IMR-90 (cell line): ENCODE measurements at regions not wholly inside any gene's neighbourhood (a gene's known extent, or its start where the extent isn't known, plus 50 kb on each side); places are given as distances from the start of the nearest gene placed in this dataset.

Experiments used
- ATAC-seq: fragments of 200-7000 bp; cut with Tn5 transposase; 2 replicates; pipeline ENCODE4 v1.9.1; 2020; ENCODE audit warnings: low read depth, mild to moderate bottlenecking, moderate library complexity
- BruUV-seq: library from RNA; stranded (reverse); fragments of 400-500 nt; replicated peaks from 2 replicates; lab custom pipeline; 2021; lab: Mats Ljungman, UMichigan
- CTCF ChIA-PET: fragments of 300-600 bp; formaldehyde crosslinking; extraction: SDS; loops from one replicate; lab custom pipeline; 2021; ENCODE audit warnings: antibody characterized with exemption; lab: Yijun Ruan, JAX
- POLR2A ChIA-PET: fragments of 300-600 bp; sonication (Branson Sonifier 250); formaldehyde crosslinking; loops from one replicate; lab custom pipeline; 2022; ENCODE audit warnings: antibody characterized with exemption; ENCODE audit not compliant: unreplicated experiment; lab: Charles Lee
- DNase-seq: peaks from one replicate; pipeline ENCODE4 v3.0.0; 2013
- H2AFZ ChIP-seq: replicated peaks from 2 replicates; pipeline ENCODE3; 2013; ENCODE audit warnings: low read length, mild to moderate bottlenecking; ENCODE audit not compliant: poor library complexity
- H2AK5ac ChIP-seq: 2 replicates; pipeline ENCODE4 v1.6.1; 2013; ENCODE audit warnings: low read depth, low read length, inconsistent platforms
- H2AK9ac ChIP-seq: replicated peaks from 2 replicates; pipeline ENCODE3; 2013; ENCODE audit warnings: mild to moderate bottlenecking, low read depth, low read length, moderate library complexity; ENCODE audit not compliant: poor library complexity
- H2BK120ac ChIP-seq: 2 replicates; pipeline ENCODE4 v1.6.1; 2013; ENCODE audit warnings: low read depth, low read length, inconsistent platforms
- H2BK15ac ChIP-seq: 3 replicates; pipeline ENCODE4 v1.6.1; 2013; ENCODE audit warnings: low read depth, low read length, inconsistent platforms
- H2BK20ac ChIP-seq: 2 replicates; pipeline ENCODE4 v1.6.1; 2013; ENCODE audit warnings: low read depth, mild to moderate bottlenecking, inconsistent platforms, low read length, moderate library complexity
- H2BK5ac ChIP-seq: 2 replicates; pipeline ENCODE4 v1.6.1; 2013; ENCODE audit warnings: mild to moderate bottlenecking, low read depth, low read length, inconsistent platforms; ENCODE audit not compliant: poor library complexity, severe bottlenecking
- H3K14ac ChIP-seq: replicated peaks from 2 replicates; pipeline ENCODE4 v1.6.1; 2013; ENCODE audit warnings: low read depth, low read length, inconsistent platforms
- H3K18ac ChIP-seq: 2 replicates; pipeline ENCODE4 v1.6.1; 2013; ENCODE audit warnings: low read depth, low read length, control low read depth
- H3K23ac ChIP-seq: 2 replicates; pipeline ENCODE4 v1.6.1; 2013; ENCODE audit warnings: low read depth, low read length, inconsistent platforms
- H3K27ac ChIP-seq: 2 replicates; pipeline ENCODE4 v1.5.1; 2013; ENCODE audit warnings: mild to moderate bottlenecking, control low read depth, low read length; ENCODE audit not compliant: insufficient read depth
- H3K27me3 ChIP-seq: 2 replicates; pipeline ENCODE4 v1.6.1; 2013; ENCODE audit warnings: low read length; ENCODE audit not compliant: control insufficient read depth, insufficient read depth
- H3K36me3 ChIP-seq: 2 replicates; pipeline ENCODE4 v1.6.1; 2013; ENCODE audit warnings: low read length, mixed read lengths; ENCODE audit not compliant: control insufficient read depth, insufficient read depth
- H3K4ac ChIP-seq: 2 replicates; pipeline ENCODE4 v1.6.1; 2013; ENCODE audit warnings: low read depth, low read length, inconsistent platforms
- H3K4me1 ChIP-seq: 2 replicates; pipeline ENCODE4 v1.6.1; 2013; ENCODE audit warnings: low read length, mixed read lengths; ENCODE audit not compliant: control insufficient read depth, insufficient read depth
- H3K4me2 ChIP-seq: 2 replicates; pipeline ENCODE4 v1.6.1; 2013; ENCODE audit warnings: low read depth, mild to moderate bottlenecking, control low read depth, low read length, moderate library complexity
- H3K4me3 ChIP-seq: 2 replicates; pipeline ENCODE4 v1.5.1; 2013; ENCODE audit warnings: low read depth, mild to moderate bottlenecking, control low read depth, low read length, moderate library complexity; ENCODE audit not compliant: insufficient read depth
- H3K56ac ChIP-seq: 2 replicates; pipeline ENCODE4 v1.6.1; 2013; ENCODE audit warnings: low read length, inconsistent platforms; ENCODE audit not compliant: insufficient read depth; ENCODE audit errors: extremely low read depth
- H3K79me1 ChIP-seq, 2 experiments: 2 replicates each; pipeline ENCODE4 v1.6.1; 2013; ENCODE audit warnings: low read length in 2 of 2, inconsistent platforms in 1 of 2, low read depth in 1 of 2
- H3K9ac ChIP-seq: 2 replicates; pipeline ENCODE4 v1.6.1; 2013; ENCODE audit warnings: low read depth, low read length, control low read depth
- H3K9me1 ChIP-seq: 2 replicates; pipeline ENCODE4 v1.6.1; 2013; ENCODE audit warnings: low read length, inconsistent platforms; ENCODE audit not compliant: insufficient read depth
- H3K9me3 ChIP-seq: 2 replicates; pipeline ENCODE4 v1.6.1; 2013; ENCODE audit warnings: low read length; ENCODE audit not compliant: control insufficient read depth, insufficient read depth
- H4K20me1 ChIP-seq: 2 replicates; pipeline ENCODE4 v1.6.1; 2013; ENCODE audit warnings: low read length, inconsistent platforms; ENCODE audit not compliant: insufficient read depth
- H4K5ac ChIP-seq: 2 replicates; pipeline ENCODE4 v1.6.1; 2013; ENCODE audit warnings: mild to moderate bottlenecking, low read depth, low read length, control low read depth
- H4K8ac ChIP-seq, 2 experiments: 2 replicates each; pipeline ENCODE4 v1.6.1; 2013; ENCODE audit warnings: low read depth in 2 of 2, low read length in 2 of 2, control low read depth in 1 of 2, inconsistent platforms in 1 of 2
- H4K91ac ChIP-seq: 2 replicates; pipeline ENCODE4 v1.6.1; 2013; ENCODE audit warnings: low read depth, low read length, inconsistent platforms; ENCODE audit not compliant: insufficient read depth
- BHLHE40 ChIP-seq: fragments of 150-350 bp; IDR thresholded peaks from 2 replicates; pipeline ENCODE4 v1.6.1; 2016; ENCODE audit warnings: mild to moderate bottlenecking, low read depth, low read length
- CTCF ChIP-seq: conservative IDR thresholded peaks from 2 replicates; pipeline ENCODE4 v1.5.1; 2012; ENCODE audit warnings: mild to moderate bottlenecking, low read depth, low read length, improper control_type of control experiment
- ELK1 ChIP-seq: fragments of 150-350 bp; IDR thresholded peaks from 2 replicates; pipeline ENCODE4 v1.6.1; 2016; ENCODE audit warnings: low read depth, mild to moderate bottlenecking, low read length, moderate library complexity, borderline replicate concordance
- FOS ChIP-seq: fragments of 150-350 bp; IDR thresholded peaks from 2 replicates; pipeline ENCODE4 v1.6.1; 2016; ENCODE audit warnings: low read depth, low read length
- MAFK ChIP-seq: IDR thresholded peaks from 2 replicates; pipeline ENCODE4 v1.6.1; 2012; ENCODE audit warnings: low read depth, low read length, improper control_type of control experiment
- NFE2L2 ChIP-seq: fragments of 150-350 bp; IDR thresholded peaks from 2 replicates; pipeline ENCODE4 v1.6.1; 2016; ENCODE audit warnings: low read depth, mild to moderate bottlenecking, low read length
- POLR2A ChIP-seq: IDR thresholded peaks from 2 replicates; pipeline ENCODE4 v1.6.1; 2012; ENCODE audit warnings: mild to moderate bottlenecking, low read depth, low read length
- RAD21 ChIP-seq: IDR thresholded peaks from 2 replicates; pipeline ENCODE4 v1.6.1; 2012; ENCODE audit warnings: low read length, improper control_type of control experiment
- RCOR1 ChIP-seq: IDR thresholded peaks from 2 replicates; pipeline ENCODE4 v1.6.1; 2012; ENCODE audit warnings: mild to moderate bottlenecking, low read length, improper control_type of control experiment; ENCODE audit not compliant: insufficient replicate concordance
- WGBS, 2 experiments: methylation state at CpG; one replicate each; pipeline versions ENCODE4 v1.1.5 to v1.1.7; 2013; ENCODE audit warnings: missing lambda C conversion rate in 2 of 2; ENCODE audit not compliant: insufficient read length in 1 of 2; ENCODE audit errors: extremely low coverage in 2 of 2; 5-methylcytosine and 5-hydroxymethylcytosine counted together
- dilution Hi-C: fragments of 300-500 bp; cut with HindIII; formaldehyde crosslinking; loops from one replicate; pipeline ENCODE4 v1.14.3; 2018; ENCODE audit warnings: low sequenced_read_pairs; ENCODE audit not compliant: unreplicated experiment
- in situ Hi-C: fragments of 300-500 bp; cut with MboI; formaldehyde crosslinking; loops from 3 replicates; pipeline ENCODE4 v1.14.3; 2019; ENCODE audit warnings: low sequenced_read_pairs, inconsistent platforms, mixed read lengths
- intact Hi-C: fragments of 100-400 bp; cut with micrococcal nuclease; formaldehyde crosslinking; loops from 2 replicates; pipeline ENCODE4 v1.10.0; 2022

GRCh38 chr6:139593081-139593480 is 218.6 kb upstream of the CITED2 start:
- no peaks in the 10 kb centered on the region for H4K20me1 ChIP-seq
- H4K5ac ChIP-seq: peak overlapping the region; percentile 20; the same call in 1 of the 2 replicates
- dilution Hi-C loops (no loop called here), in situ Hi-C loops (loop anchor here (10.0 kb wide), 1 partner anchor 462 kb away; no protein-coding TSS in a partner anchor), intact Hi-C loops (loop anchor here (10.0 kb wide), 1 partner anchor 262 kb away; no protein-coding TSS in a partner anchor)
- no peak overlapping the region for H3K56ac ChIP-seq
- H3K4me1 ChIP-seq: peaks cover 13% of the 10 kb centered on the region
- POLR2A ChIA-PET: no interaction called here
- no peaks in the 10 kb centered on the region for H3K79me1 ChIP-seq
- BruUV-seq: no TSS peak
- CTCF ChIA-PET: no interaction called here
- no peak for TF ChIP-seq RAD21
- TF ChIP-seq BHLHE40: no peak
- TF ChIP-seq ELK1: no peak
- TF ChIP-seq FOS: no peak
- TF ChIP-seq CTCF: no peak
- no peak for TF ChIP-seq POLR2A
- no peak for TF ChIP-seq NFE2L2
- no peak for TF ChIP-seq MAFK
- no peak for TF ChIP-seq RCOR1
- H4K8ac ChIP-seq: no peak overlapping the region
- H3K36me3 ChIP-seq: no peaks in the 10 kb centered on the region
- H3K4me2 ChIP-seq: no peak overlapping the region
- H3K4ac ChIP-seq: peak overlapping the region; percentile 47; the same call in 1 of the 2 replicates
- no peak overlapping the region for H3K23ac ChIP-seq
- peak overlapping the region; percentile 44; the same call in 1 of the 2 replicates for H4K91ac ChIP-seq
- no peak overlapping the region for H2AK9ac ChIP-seq
- no peak overlapping the region for H3K9ac ChIP-seq
- no peak overlapping the region for H3K4me3 ChIP-seq
- peak overlapping the region; percentile 10 for H2BK5ac ChIP-seq
- H2BK120ac ChIP-seq: peak overlapping the region; percentile 60
- H2BK20ac ChIP-seq: peak overlapping the region; percentile 53; the same call in 1 of the 2 replicates
- no CpG with 5 or more reads among the region's 3 CpGs for WGBS, 2 experiments
- peak overlapping the region; percentile 29; the same call in 1 of the 2 replicates for H3K14ac ChIP-seq
- peak overlapping the region; percentile 79; the same call in 1 of the 2 replicates for H2AK5ac ChIP-seq
- H3K18ac ChIP-seq: peak overlapping the region; percentile 70; the same call in 1 of the 2 replicates
- H3K9me3 ChIP-seq: no peaks in the 10 kb centered on the region
- ATAC-seq: no peak
- H2AFZ ChIP-seq: no peak overlapping the region
- H3K27ac ChIP-seq: no peak overlapping the region
- peak overlapping the region; percentile 71; the same call in 1 of the 3 replicates for H2BK15ac ChIP-seq
- no peaks in the 10 kb centered on the region; the same call in 1 of the 2 replicates for H3K9me1 ChIP-seq
- H3K27me3 ChIP-seq: no peaks in the 10 kb centered on the region
- no peak for DNase-seq
